ENCODE measurements at regions not wholly inside any gene's neighbourhood (a gene's known extent, or its start where the extent isn't known, plus 50 kb on each side); places are given as distances from the start of the nearest gene placed in this dataset.

DNA sequence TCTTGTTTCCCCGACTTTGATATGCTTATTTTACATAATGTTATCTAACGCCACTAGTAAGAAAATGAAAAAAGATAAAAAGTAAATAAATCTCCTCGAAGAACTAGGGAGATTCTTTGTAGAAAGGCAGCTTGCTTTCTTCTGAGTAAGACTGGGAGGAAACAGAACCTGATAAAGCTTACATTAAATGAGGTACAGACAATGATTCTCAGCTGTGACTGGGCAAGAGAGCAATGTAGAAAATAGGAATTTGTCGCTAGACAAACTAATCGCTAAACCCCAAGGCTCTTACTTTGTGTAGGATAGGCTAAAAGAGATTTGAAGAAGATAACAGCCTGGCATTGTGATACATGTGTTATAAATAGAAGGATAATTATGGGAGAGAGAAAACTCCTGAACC lies 919.0 kb upstream of the ALCAM start:
- no peak overlapping the region for H3K4me3 Mint-ChIP-seq
- peaks cover 12% of the 10 kb centered on the region for H3K9me3 Mint-ChIP-seq
- H3K36me3 Mint-ChIP-seq (ENCODE audit: low read depth): no peaks in the 10 kb centered on the region
- peaks cover 6% of the 10 kb centered on the region for H3K27me3 Mint-ChIP-seq (ENCODE audit: low read depth, poor library complexity)
- TF ChIP-seq, protein P1, sequence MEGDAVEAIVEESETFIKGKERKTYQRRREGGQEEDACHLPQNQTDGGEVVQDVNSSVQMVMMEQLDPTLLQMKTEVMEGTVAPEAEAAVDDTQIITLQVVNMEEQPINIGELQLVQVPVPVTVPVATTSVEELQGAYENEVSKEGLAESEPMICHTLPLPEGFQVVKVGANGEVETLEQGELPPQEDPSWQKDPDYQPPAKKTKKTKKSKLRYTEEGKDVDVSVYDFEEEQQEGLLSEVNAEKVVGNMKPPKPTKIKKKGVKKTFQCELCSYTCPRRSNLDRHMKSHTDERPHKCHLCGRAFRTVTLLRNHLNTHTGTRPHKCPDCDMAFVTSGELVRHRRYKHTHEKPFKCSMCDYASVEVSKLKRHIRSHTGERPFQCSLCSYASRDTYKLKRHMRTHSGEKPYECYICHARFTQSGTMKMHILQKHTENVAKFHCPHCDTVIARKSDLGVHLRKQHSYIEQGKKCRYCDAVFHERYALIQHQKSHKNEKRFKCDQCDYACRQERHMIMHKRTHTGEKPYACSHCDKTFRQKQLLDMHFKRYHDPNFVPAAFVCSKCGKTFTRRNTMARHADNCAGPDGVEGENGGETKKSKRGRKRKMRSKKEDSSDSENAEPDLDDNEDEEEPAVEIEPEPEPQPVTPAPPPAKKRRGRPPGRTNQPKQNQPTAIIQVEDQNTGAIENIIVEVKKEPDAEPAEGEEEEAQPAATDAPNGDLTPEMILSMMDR (IDR thresholded peaks at IDR 0.05): no peak
- no peak for DNase-seq
- H3K4me1 Mint-ChIP-seq: no peaks in the 10 kb centered on the region
- no peak overlapping the region for H3K27ac Mint-ChIP-seq

DNA sequence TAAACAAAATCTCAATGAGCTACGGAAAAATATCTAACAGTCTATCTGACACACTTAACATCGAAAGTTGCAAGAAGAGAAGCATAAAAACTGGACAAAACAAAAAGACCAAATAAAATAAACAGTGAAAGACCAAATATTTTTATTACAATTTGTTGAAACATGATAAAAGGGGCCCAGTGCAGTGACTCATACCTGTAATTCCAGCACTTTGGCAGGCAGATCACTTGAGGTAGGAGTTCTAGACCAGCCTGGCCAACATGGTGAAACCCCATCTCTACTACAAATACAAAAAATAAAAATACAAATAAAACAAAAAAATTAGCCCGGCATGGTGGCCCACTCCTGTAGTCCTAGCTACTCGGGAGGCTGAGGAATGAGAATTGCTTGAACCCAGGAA lies 914.0 kb upstream of the ALCAM start:
- H3K36me3 Mint-ChIP-seq (ENCODE audit: low read depth): no peaks in the 10 kb centered on the region
- H3K4me1 Mint-ChIP-seq: no peaks in the 10 kb centered on the region
- no peak for DNase-seq
- H3K4me3 Mint-ChIP-seq: no peak overlapping the region
- TF ChIP-seq, protein P1 (IDR thresholded peaks at IDR 0.05): no peak
- no peaks in the 10 kb centered on the region for H3K9me3 Mint-ChIP-seq
- peaks cover 4% of the 10 kb centered on the region for H3K27me3 Mint-ChIP-seq (ENCODE audit: low read depth, poor library complexity)
- no peak overlapping the region for H3K27ac Mint-ChIP-seq

DNA sequence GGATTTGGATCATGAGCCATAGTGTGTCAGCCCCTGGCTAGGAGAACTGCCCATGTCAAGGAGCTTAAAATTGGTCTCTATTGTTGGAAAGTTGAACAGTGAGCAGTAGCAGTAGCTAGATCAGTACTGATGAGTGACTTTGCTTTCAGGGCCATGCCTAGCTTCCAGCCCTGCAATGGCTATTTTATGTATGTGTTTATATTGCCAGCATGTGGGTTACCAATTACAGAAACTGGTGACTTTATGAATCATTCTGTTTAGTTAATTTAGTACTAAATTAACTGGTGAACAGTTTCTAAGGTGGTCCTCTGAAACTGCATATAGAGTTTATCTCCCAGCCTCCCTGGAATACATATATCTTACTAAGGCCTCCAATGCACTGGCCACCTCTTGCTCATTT lies 908.1 kb upstream of the ALCAM start:
- Mint-ChIP-seq H3K27ac (no peak overlapping the region), H3K9me3 (no peaks in the 10 kb centered on the region), H3K4me3 (no peak overlapping the region), H3K36me3 (ENCODE audit: low read depth) (no peaks in the 10 kb centered on the region), H3K4me1 (peaks cover 5% of the 10 kb centered on the region), H3K27me3 (ENCODE audit: low read depth, poor library complexity) (no peaks in the 10 kb centered on the region)
- TF ChIP-seq, protein P1 (IDR thresholded peaks at IDR 0.05): no peak
- no peak for DNase-seq

DNA sequence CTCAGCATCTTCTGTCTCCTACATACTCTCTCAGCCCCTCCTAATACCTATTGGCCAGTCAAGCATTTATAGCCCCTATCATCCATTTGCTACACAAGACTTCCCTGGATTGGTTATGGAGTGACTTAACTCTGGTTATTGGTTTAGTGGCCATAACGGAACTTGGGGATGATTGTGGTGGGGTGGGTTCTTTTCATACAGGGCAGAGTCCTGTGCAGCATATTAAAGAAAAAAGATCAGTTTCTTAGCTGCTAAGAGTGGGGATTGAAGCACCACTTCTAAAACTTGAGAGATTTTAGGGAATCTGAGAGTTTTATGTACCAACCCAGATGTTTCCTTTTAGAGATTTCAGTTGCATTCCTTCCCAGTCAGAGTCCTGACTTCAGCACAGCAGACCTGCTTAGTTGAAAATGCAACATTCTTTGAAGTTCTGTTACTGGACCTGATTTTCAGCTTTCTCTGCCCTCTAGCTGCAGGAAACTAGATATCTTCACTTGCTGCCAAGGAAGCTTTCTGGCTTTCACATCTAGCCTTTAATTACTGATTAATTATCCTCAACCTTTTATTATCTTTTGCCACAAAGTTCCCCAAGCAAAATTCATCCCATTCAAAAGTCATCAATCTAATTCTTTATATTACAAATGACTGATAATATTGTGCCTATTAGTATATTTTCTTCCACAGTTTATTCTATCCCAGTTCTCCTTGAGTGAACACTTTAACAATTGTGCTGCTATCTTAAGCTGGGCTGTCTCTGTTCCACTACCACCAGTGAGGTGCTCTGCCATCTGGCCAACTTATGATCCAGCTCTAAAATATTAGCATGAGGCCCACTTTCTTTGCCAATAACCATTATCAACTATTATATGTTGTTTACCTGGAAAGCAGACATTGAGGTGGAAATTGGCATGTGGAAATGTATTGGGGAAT lies 906.0 kb upstream of the ALCAM start:
- Mint-ChIP-seq H3K4me1 (peaks cover 5% of the 10 kb centered on the region), H3K36me3 (ENCODE audit: low read depth) (no peaks in the 10 kb centered on the region), H3K9me3 (peaks cover 16% of the 10 kb centered on the region), H3K27me3 (ENCODE audit: low read depth, poor library complexity) (no peaks in the 10 kb centered on the region), H3K27ac (peak overlapping the region; percentile 73), H3K4me3 (no peak overlapping the region)
- TF ChIP-seq, protein P1 (IDR thresholded peaks at IDR 0.05): peak; percentile 25
- no peak for DNase-seq

DNA sequence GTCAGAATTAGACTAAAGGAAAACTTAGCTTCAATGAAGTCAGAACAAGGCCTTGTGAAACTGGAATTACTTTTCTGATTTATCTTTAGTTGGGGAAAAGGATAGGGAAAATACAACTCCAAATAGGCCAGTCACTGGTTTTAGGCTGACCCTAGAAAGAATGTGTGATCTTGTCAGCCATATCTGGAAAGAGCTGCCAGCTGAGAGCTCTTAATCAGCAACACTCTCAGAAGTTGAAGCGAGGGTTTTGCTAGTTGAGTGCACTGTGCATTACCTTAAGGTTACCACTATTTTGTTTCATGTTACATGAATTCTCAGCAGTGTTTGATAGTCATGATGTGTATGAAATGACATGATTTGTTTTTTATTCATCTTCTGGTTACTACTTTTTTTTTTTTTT lies 905.3 kb upstream of the ALCAM start:
- Mint-ChIP-seq H3K4me1 (peaks cover 5% of the 10 kb centered on the region), H3K27me3 (ENCODE audit: low read depth, poor library complexity) (no peaks in the 10 kb centered on the region), H3K4me3 (no peak overlapping the region), H3K27ac (no peak overlapping the region), H3K36me3 (ENCODE audit: low read depth) (no peaks in the 10 kb centered on the region), H3K9me3 (peaks cover 16% of the 10 kb centered on the region)
- DNase-seq: no peak
- TF ChIP-seq, protein P1 (IDR thresholded peaks at IDR 0.05): no peak

DNA sequence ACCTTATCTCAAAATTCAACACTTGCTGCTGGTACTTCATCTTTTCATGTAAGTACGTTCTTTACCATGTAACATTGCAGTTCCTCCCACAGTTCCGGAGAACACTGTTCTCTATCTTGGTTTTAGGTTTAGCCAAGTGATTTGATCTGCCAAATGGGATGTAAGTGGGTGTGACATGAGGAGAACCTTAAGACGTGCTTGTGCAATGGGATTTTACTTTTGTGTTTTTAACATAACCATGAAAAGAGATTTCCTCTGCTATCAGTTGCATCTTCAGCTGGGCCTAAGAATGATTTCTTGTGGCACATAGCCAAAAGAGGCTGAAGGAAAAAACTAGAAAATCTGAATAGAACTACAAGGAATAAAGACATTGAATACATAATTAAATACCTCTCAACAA lies 894.5 kb upstream of the ALCAM start:
- no peaks in the 10 kb centered on the region for H3K36me3 Mint-ChIP-seq (ENCODE audit: low read depth)
- TF ChIP-seq, protein P1 (IDR thresholded peaks at IDR 0.05): no peak
- DNase-seq: no peak
- H3K27ac Mint-ChIP-seq: no peak overlapping the region
- H3K4me3 Mint-ChIP-seq: no peak overlapping the region
- H3K4me1 Mint-ChIP-seq: no peaks in the 10 kb centered on the region
- no peaks in the 10 kb centered on the region for H3K27me3 Mint-ChIP-seq (ENCODE audit: low read depth, poor library complexity)
- peaks cover 18% of the 10 kb centered on the region for H3K9me3 Mint-ChIP-seq
